Liver (tissue), 7 donors: ENCODE measurements at regions not wholly inside any gene's neighbourhood (a gene's known extent, or its start where the extent isn't known, plus 50 kb on each side); places are given as distances from the start of the nearest gene placed in this dataset.
"Not testable (repeated sequence)": the region's sequence is repeated elsewhere in the genome, so short reads cannot be mapped to it uniquely, and the experiment has no call there.

Experiments used
- DNase-seq: peaks from one replicate; pipeline ENCODE4 v3.0.0-alpha.2; 2017; ENCODE audit warnings: low spot score
- H3K27ac ChIP-seq, 2 donors: one replicate each; pipeline ENCODE4 v1.7.0; 2013; ENCODE audit warnings: inconsistent platforms in 2 of 2, low read length in 2 of 2, control low read depth in 1 of 2, low read depth in 1 of 2, mild to moderate bottlenecking in 1 of 2
- H3K27me3 ChIP-seq, 4 donors: one replicate each; pipeline versions ENCODE4 v1.6.1 to v1.7.0; 2013; ENCODE audit warnings: low read length in 3 of 4, inconsistent platforms in 1 of 4, mild to moderate bottlenecking in 1 of 4, moderate library complexity in 1 of 4; ENCODE audit not compliant: control insufficient read depth in 4 of 4, insufficient read depth in 4 of 4
- H3K36me3 ChIP-seq, 4 donors: one replicate each; pipeline versions ENCODE4 v1.6.1 to v1.7.0; 2013; ENCODE audit warnings: low read length in 3 of 4, mild to moderate bottlenecking in 3 of 4, low read depth in 1 of 4, moderate library complexity in 1 of 4; ENCODE audit not compliant: control insufficient read depth in 4 of 4, insufficient read depth in 3 of 4
- H3K4me1 ChIP-seq, 4 donors: one replicate each; pipeline versions ENCODE4 v1.6.1 to v1.7.0; 2013; ENCODE audit warnings: low read length in 3 of 4, mild to moderate bottlenecking in 3 of 4, moderate library complexity in 1 of 4; ENCODE audit not compliant: control insufficient read depth in 4 of 4, insufficient read depth in 4 of 4
- H3K4me3 ChIP-seq, 3 donors: one replicate each; pipeline versions ENCODE4 v1.6.1 to v1.7.0; 2013; ENCODE audit warnings: low read length in 3 of 3, control low read depth in 1 of 3, low read depth in 1 of 3, mild to moderate bottlenecking in 1 of 3
- H3K9ac ChIP-seq, 2 donors: one replicate each; pipeline ENCODE4 v1.7.0; 2013; ENCODE audit warnings: low read length in 2 of 2, mild to moderate bottlenecking in 2 of 2, moderate library complexity in 2 of 2, control low read depth in 1 of 2, low read depth in 1 of 2
- H3K9me3 ChIP-seq, 4 donors: one replicate each; pipeline versions ENCODE4 v1.6.1 to v1.7.0; 2013; ENCODE audit warnings: low read length in 3 of 4; ENCODE audit not compliant: control insufficient read depth in 4 of 4
- EGR1 ChIP-seq, 2 donors: IDR thresholded peaks; 2 replicates each; pipeline ENCODE4 v1.6.1; 2016 to 2018; ENCODE audit warnings: antibody characterized with exemption in 2 of 2, low read depth in 2 of 2
- FOXA1 ChIP-seq: IDR thresholded peaks from 2 replicates; pipeline ENCODE4 v1.6.1; 2016; ENCODE audit warnings: antibody characterized with exemption
- FOXA2 ChIP-seq: IDR thresholded peaks from 2 replicates; pipeline ENCODE4 v1.6.1; 2016; ENCODE audit warnings: antibody characterized with exemption
- GABPA ChIP-seq, 2 donors: IDR thresholded peaks in 1 of 2; conservative IDR thresholded peaks in 1 of 2; 2 replicates each; pipeline ENCODE4 v1.6.1; 2016; ENCODE audit warnings: antibody characterized with exemption in 2 of 2, mild to moderate bottlenecking in 1 of 2, moderate library complexity in 1 of 2
- HNF4A ChIP-seq, 2 donors: conservative IDR thresholded peaks; 2 replicates each; pipeline ENCODE4 v1.6.1; 2016; ENCODE audit warnings: antibody characterized with exemption in 2 of 2, mild to moderate bottlenecking in 2 of 2
- HNF4G ChIP-seq: IDR thresholded peaks from 2 replicates; pipeline ENCODE4 v1.6.1; 2016; ENCODE audit warnings: antibody characterized with exemption
- JUND ChIP-seq, 2 donors: IDR thresholded peaks; 2 replicates each; pipeline ENCODE4 v1.6.1; 2016; ENCODE audit warnings: antibody characterized with exemption in 2 of 2
- MAX ChIP-seq: IDR thresholded peaks from 2 replicates; pipeline ENCODE4 v1.6.1; 2016; ENCODE audit warnings: antibody characterized with exemption
- REST ChIP-seq: IDR thresholded peaks from 2 replicates; pipeline ENCODE4 v1.6.1; 2016; ENCODE audit warnings: antibody characterized with exemption, mild to moderate bottlenecking
- RXRA ChIP-seq, 2 donors: IDR thresholded peaks; 2 replicates each; pipeline ENCODE4 v1.6.1; 2017 to 2018; ENCODE audit warnings: antibody characterized with exemption in 2 of 2, mild to moderate bottlenecking in 1 of 2
- SP1 ChIP-seq: IDR thresholded peaks from 2 replicates; pipeline ENCODE4 v1.6.1; 2018; ENCODE audit warnings: antibody characterized with exemption, mild to moderate bottlenecking
- TAF1 ChIP-seq: conservative IDR thresholded peaks from 2 replicates; pipeline ENCODE4 v1.6.1; 2016; ENCODE audit warnings: antibody characterized with exemption, mild to moderate bottlenecking
- YY1 ChIP-seq: IDR thresholded peaks from 2 replicates; pipeline ENCODE4 v1.6.1; 2016; ENCODE audit warnings: antibody characterized with exemption, mild to moderate bottlenecking
- WGBS: extraction: QIAGEN DNeasy Blood & Tissue Kit; methylation state at CpG from one replicate; pipeline ENCODE4 v1.1.7; 2013; 5-methylcytosine and 5-hydroxymethylcytosine counted together
- TF ChIP-seq, protein P1 (sequence below): IDR thresholded peaks from 2 replicates; pipeline ENCODE4 v1.6.1; 2016; ENCODE audit warnings: antibody characterized with exemption
- donor health status: healthy.
- donor health status: healthy.
- donor health status: healthy.
- donor health status: healthy.

GRCh38 chr9:65432051-65432450, 147.0 kb upstream of the FOXD4L5 start:
- H3K27ac ChIP-seq: no peak overlapping the region
- DNase-seq: no peak
- H3K27me3 ChIP-seq: no peaks in the 10 kb centered on the region
- TF ChIP-seq, protein P1, sequence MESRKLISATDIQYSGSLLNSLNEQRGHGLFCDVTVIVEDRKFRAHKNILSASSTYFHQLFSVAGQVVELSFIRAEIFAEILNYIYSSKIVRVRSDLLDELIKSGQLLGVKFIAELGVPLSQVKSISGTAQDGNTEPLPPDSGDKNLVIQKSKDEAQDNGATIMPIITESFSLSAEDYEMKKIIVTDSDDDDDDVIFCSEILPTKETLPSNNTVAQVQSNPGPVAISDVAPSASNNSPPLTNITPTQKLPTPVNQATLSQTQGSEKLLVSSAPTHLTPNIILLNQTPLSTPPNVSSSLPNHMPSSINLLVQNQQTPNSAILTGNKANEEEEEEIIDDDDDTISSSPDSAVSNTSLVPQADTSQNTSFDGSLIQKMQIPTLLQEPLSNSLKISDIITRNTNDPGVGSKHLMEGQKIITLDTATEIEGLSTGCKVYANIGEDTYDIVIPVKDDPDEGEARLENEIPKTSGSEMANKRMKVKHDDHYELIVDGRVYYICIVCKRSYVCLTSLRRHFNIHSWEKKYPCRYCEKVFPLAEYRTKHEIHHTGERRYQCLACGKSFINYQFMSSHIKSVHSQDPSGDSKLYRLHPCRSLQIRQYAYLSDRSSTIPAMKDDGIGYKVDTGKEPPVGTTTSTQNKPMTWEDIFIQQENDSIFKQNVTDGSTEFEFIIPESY: no peak
- no peak for TF ChIP-seq YY1
- TF ChIP-seq FOXA2: no peak
- TF ChIP-seq HNF4G: no peak
- no peak for TF ChIP-seq SP1
- no peak for TF ChIP-seq REST
- TF ChIP-seq GABPA (IDR thresholded peaks at IDR 0.05 in 1 of 2, conservative IDR thresholded peaks at IDR 0.05 in 1 of 2): no peak
- 81% methylated on average over 2 of the region's 2 CpGs for WGBS
- H3K4me3 ChIP-seq: no peak overlapping the region
- H3K36me3 ChIP-seq: no peaks in the 10 kb centered on the region
- no peak overlapping the region for H3K9ac ChIP-seq
- H3K9me3 ChIP-seq: peaks cover 0 to 2% (median 0%) of the 10 kb centered on the region in 4 donors
- no peaks in the 10 kb centered on the region for H3K4me1 ChIP-seq

- H3K36me3 ChIP-seq: no peaks in the 10 kb centered on the region
- WGBS: 68% methylated on average over 7 of the region's 7 CpGs
- no peak overlapping the region for H3K4me3 ChIP-seq
- no peaks in the 10 kb centered on the region for H3K4me1 ChIP-seq
- no peak overlapping the region for H3K27ac ChIP-seq
- no peak overlapping the region for H3K9ac ChIP-seq
- H3K9me3 ChIP-seq: peaks cover 0 to 2% (median 0%) of the 10 kb centered on the region in 4 donors
- TF ChIP-seq MAX (no peak), RXRA (IDR thresholded peaks at IDR 0.05) (no peak), GABPA (IDR thresholded peaks at IDR 0.05 in 1 of 2, conservative IDR thresholded peaks at IDR 0.05 in 1 of 2) (no peak), YY1 (no peak), FOXA1 (no peak), JUND (IDR thresholded peaks at IDR 0.05) (no peak), HNF4A (conservative IDR thresholded peaks at IDR 0.05) (no peak), TAF1 (no peak), EGR1 (IDR thresholded peaks at IDR 0.05; ENCODE audit: low read depth in 2 of 2) (no peak), SP1 (no peak)
- TF ChIP-seq, protein P1: no peak
- no peak for DNase-seq
- H3K27me3 ChIP-seq: no peaks in the 10 kb centered on the region
These were observed 145.2 kb upstream of the FOXD4L5 start for GRCh38 chr9:65430221-65430620.

DNA sequence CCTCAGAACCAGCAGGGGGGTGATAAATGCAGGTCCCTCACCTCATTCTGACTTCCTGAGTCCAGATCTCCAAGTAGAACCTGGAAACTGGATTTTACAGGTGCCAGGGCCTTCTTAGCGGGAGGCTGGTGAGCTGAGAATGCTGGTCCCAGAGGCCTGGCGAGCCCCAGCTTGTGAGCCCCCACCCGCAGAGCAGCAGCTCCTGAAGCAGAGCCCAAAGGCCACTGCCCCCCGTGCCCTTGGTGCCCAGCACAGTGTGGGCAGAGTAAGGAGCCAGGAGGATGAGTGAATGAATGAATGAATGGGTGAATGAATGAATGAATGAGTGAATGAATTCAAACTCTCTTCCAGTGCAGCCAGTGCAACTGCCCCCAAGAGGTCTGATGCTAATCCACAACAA, 142.4 kb upstream of the FOXD4L5 start:
- not testable (repeated sequence) for H3K27me3 ChIP-seq, H3K9ac ChIP-seq, H3K9me3 ChIP-seq, DNase-seq, H3K4me1 ChIP-seq, H3K4me3 ChIP-seq, H3K36me3 ChIP-seq, H3K27ac ChIP-seq
- WGBS: 76% methylated on average over 4 of the region's 4 CpGs

GRCh38 chr9:65426813-65427212, 141.8 kb upstream of the FOXD4L5 start:
- not testable (repeated sequence) for H3K4me1 ChIP-seq, H3K27ac ChIP-seq, H3K4me3 ChIP-seq, H3K9me3 ChIP-seq, DNase-seq, H3K36me3 ChIP-seq, H3K9ac ChIP-seq, H3K27me3 ChIP-seq
- 73% methylated on average over 10 of the region's 10 CpGs for WGBS
